Neural progenitor cell (in vitro differentiated cells): ENCODE measurements at regions not wholly inside any gene's neighbourhood (a gene's known extent, or its start where the extent isn't known, plus 50 kb on each side); places are given as distances from the start of the nearest gene placed in this dataset.

ENCODE experiments used
- CTCF ChIP-seq: fragments of 200-600 bp; sonication (generic); IDR thresholded peaks from 2 replicates; pipeline ENCODE4 v1.5.1; 2017; ENCODE audit warnings: antibody characterized with exemption, mild to moderate bottlenecking
- EZH2 ChIP-seq: fragments of 200-600 bp; sonication (generic); IDR thresholded peaks from 2 replicates; pipeline ENCODE4 v1.6.1; 2017; ENCODE audit warnings: antibody characterized with exemption, mild to moderate bottlenecking, moderate library complexity

DNA sequence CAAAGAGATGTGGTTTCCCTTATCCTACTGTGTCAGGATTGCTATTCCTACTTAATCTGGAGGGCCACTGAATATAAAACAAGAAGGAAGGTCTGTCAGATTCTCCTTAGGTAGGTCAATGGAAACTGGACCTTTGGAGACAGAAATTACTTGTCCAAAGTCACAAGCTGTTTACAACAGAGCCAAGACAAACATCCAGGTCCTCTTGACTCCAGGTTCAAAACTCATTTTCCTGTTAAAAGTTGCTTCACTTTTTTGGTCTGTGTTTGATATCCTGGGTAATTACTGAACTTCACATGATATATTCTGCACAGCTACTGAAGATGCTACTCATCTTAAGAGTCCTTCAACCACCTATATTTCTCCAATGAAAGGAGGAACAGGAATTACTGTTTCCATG, 81.2 kb upstream of the ARHGAP32 start:
- TF ChIP-seq CTCF (no peak), EZH2 (no peak)
